Prostate gland (tissue), 2 donors: ENCODE measurements at regions not wholly inside any gene's neighbourhood (a gene's known extent, or its start where the extent isn't known, plus 50 kb on each side); places are given as distances from the start of the nearest gene placed in this dataset.

Experiments
- POLR2A ChIP-seq: fragments of 450-650 bp; IDR thresholded peaks from one replicate; pipeline ENCODE4 v1.6.1; 2016; ENCODE audit warnings: antibody characterized with exemption, mild to moderate bottlenecking
- POLR2AphosphoS5 ChIP-seq: sonication (generic); formaldehyde crosslinking; IDR thresholded peaks from one replicate; pipeline ENCODE4 v1.6.1; 2017; ENCODE audit warnings: antibody characterized with exemption
- TF ChIP-seq, protein P1 (sequence below), 4 experiments: fragments of 200-600 bp in 2 of 4; fragments of 450-650 bp in 2 of 4; sonication (generic) in 2 of 4; IDR thresholded peaks; 1 replicate in 3 of 4; 2 replicates in 1 of 4; pipeline ENCODE4 v1.5.1; 2016 to 2019; ENCODE audit warnings: antibody characterized with exemption in 4 of 4, mild to moderate bottlenecking in 2 of 4, moderate library complexity in 2 of 4

DNA sequence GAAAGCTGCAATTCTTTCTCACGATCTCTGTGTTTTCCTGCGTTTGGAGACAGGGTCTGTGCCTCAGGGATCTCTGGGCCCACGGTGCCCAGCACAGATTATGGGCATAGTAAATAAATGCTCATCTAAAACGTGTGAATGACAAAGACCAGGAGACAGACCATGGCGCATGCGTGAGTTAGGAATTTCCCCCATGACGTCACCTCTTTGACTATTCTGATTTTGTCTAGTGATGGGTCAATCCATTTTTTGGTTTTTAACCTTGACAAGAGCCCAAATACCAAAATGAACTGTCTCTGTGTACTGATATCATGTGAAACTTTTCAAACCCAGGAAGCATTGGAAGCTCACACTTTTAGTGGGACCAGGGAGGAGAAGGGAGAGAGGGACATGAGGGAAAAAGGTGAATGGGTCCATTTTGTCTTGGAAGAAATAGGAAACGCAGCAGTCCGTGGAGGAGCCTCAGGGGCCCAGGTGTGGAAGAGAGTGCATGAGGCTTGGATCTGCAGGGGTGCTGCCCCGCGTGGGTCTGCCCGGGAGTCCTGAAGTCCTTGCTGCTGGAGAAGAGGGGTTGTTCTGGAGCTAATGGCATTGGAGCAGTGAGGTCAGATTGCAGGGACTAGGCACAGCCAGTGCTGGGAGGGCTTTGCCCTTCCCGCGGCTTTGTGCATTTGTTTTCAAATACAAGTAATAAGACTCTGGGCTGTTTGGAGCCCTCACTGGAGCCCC lies 172.2 kb downstream of the ASB1 start:
- TF ChIP-seq, protein P1, sequence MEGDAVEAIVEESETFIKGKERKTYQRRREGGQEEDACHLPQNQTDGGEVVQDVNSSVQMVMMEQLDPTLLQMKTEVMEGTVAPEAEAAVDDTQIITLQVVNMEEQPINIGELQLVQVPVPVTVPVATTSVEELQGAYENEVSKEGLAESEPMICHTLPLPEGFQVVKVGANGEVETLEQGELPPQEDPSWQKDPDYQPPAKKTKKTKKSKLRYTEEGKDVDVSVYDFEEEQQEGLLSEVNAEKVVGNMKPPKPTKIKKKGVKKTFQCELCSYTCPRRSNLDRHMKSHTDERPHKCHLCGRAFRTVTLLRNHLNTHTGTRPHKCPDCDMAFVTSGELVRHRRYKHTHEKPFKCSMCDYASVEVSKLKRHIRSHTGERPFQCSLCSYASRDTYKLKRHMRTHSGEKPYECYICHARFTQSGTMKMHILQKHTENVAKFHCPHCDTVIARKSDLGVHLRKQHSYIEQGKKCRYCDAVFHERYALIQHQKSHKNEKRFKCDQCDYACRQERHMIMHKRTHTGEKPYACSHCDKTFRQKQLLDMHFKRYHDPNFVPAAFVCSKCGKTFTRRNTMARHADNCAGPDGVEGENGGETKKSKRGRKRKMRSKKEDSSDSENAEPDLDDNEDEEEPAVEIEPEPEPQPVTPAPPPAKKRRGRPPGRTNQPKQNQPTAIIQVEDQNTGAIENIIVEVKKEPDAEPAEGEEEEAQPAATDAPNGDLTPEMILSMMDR (IDR thresholded peaks at IDR 0.05) = no peak
- no peak for TF ChIP-seq POLR2A
- no peak for TF ChIP-seq POLR2AphosphoS5
